Femur (tissue), 1 donor: ENCODE measurements at regions not wholly inside any gene's neighbourhood (a gene's known extent, or its start where the extent isn't known, plus 50 kb on each side); places are given as distances from the start of the nearest gene placed in this dataset.

ENCODE experiments used
- DNase-seq: peaks from one replicate; pipeline ENCODE4 v3.0.0-alpha.2; 2017

GRCh38 chr12:108043286-108043685 is 85.8 kb upstream of the WSCD2 start:
- DNase-seq, result no peak

GRCh38 chr12:108043750-108044533 is 85.1 kb upstream of the WSCD2 start:
- no peak for DNase-seq

- no peak for DNase-seq
Measured at GRCh38 chr12:108046135-108046534, 83.0 kb upstream of the WSCD2 start.

GRCh38 chr12:108046650-108047049 is 82.4 kb upstream of the WSCD2 start:
- peak; percentile 30 for DNase-seq

- no peak for DNase-seq
Measured at GRCh38 chr12:108047071-108047550, 82.0 kb upstream of the WSCD2 start.

GRCh38 chr12:108048686-108049085 is 80.4 kb upstream of the WSCD2 start:
- no peak for DNase-seq

GRCh38 chr12:108050696-108051095 is 78.4 kb upstream of the WSCD2 start:
- DNase-seq, result no peak

- DNase-seq, result no peak
Measured at GRCh38 chr12:108052260-108052659, 76.8 kb upstream of the WSCD2 start.

- no peak for DNase-seq
Measured at GRCh38 chr12:108053512-108053911, 75.6 kb upstream of the WSCD2 start.

GRCh38 chr12:108054496-108054895 is 74.6 kb upstream of the WSCD2 start:
- no peak for DNase-seq

GRCh38 chr12:108055141-108055540 is 73.9 kb upstream of the WSCD2 start:
- no peak for DNase-seq

GRCh38 chr12:108060067-108060466 is 69.0 kb upstream of the WSCD2 start:
- DNase-seq, result no peak

GRCh38 chr12:108060903-108061302 is 68.2 kb upstream of the WSCD2 start:
- DNase-seq, result no peak

GRCh38 chr12:108063192-108063591 is 65.9 kb upstream of the WSCD2 start:
- DNase-seq, result no peak

GRCh38 chr12:108065069-108065468 is 64.0 kb upstream of the WSCD2 start:
- no peak for DNase-seq

GRCh38 chr12:108066583-108067577 is 62.2 kb upstream of the WSCD2 start:
- DNase-seq, result no peak

- no peak for DNase-seq
Measured at GRCh38 chr12:108069651-108070165, 59.4 kb upstream of the WSCD2 start.

GRCh38 chr12:108075561-108075960 is 53.5 kb upstream of the WSCD2 start:
- DNase-seq, result no peak

- no peak for DNase-seq
Measured at GRCh38 chr12:108076556-108076955, 52.5 kb upstream of the WSCD2 start.

- DNase-seq, result no peak
Measured at GRCh38 chr12:108078428-108078827, 50.7 kb upstream of the WSCD2 start.
